Effector CD4-positive, alpha-beta T cell (primary cell): ENCODE measurements at regions not wholly inside any gene's neighbourhood (a gene's known extent, or its start where the extent isn't known, plus 50 kb on each side); places are given as distances from the start of the nearest gene placed in this dataset.
"Not testable (repeated sequence)": the region's sequence is repeated elsewhere in the genome, so short reads cannot be mapped to it uniquely, and the experiment has no call there.

Experiments used
- DNase-seq: peaks from one replicate; pipeline ENCODE4 v3.0.0-alpha.2; 2020

DNA sequence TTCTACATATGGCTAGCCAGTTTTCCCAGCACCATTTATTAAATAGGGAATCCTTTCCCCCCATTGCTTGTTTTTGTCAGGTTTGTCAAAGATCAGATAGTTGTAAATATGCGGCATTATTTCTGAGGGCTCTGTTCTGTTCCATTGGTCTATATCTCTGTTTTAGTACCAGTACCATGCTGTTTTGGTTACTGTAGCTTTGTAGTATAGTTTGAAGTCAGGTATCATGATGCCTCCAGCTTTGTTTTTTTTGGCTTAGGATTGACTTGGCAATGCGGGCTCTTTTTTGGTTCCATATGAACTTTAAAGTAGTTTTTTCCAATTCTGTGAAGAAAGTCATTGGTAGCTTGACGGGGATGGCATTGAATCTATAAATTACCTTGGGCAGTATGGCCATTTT is 60.0 kb upstream of the GPC3 start:
- not testable (repeated sequence) for DNase-seq

DNA sequence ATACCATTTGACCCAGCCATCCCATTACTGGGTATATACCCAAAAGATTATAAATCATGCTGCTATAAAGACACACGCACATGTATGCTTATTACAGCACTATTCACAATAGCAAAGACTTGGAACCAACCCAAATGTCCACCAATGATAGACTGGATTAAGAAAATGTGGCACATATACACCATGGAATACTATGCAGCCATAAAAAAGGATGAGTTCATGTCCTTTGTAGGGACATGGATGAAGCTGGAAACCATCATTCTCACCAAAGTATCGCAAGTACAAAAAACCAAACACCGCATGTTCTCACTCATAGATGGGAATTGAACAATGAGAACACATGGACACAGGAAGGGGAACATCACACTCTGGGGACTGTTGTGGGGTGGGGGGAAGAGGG is 81.7 kb upstream of the GPC3 start:
- DNase-seq = not testable (repeated sequence)

DNA sequence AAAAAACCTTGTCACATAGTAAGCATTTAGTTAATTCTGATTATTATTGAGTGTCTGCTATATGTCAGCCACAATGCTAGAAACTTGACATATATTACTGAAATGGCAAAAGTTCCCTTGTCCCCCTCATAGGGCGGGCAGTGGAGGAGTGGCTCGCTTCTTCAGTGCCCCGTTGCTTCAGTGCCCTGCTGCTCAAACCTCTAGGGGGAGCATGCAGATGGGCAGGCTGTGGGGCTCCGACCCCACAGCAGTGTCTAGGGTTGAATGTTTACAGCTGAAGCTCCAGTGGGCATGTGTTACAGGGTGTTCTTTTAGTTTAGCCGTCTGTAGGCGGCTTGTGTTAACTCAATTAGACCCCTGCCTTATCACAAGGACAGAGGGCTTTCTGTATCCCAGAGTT is 86.5 kb upstream of the GPC3 start:
- not testable (repeated sequence) for DNase-seq

DNA sequence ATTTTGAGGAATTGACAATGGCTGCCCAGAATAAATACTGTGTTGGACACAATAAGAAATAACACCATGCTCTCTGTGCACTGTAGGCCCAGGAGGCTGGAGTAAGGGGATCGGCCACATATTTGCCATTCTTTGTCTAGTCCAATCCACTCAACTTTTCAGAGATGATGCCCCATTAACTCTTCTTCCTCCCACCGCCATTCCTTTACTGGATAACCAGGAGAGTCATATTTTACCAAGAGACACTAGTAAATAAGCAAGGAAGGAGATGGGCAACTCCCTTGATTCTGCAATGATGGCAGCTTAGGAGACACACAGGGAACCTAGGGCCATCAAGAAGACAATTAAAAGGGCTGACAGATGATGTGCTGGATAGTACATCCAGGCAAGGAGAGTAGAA is 87.9 kb upstream of the GPC3 start:
- DNase-seq = no peak

DNA sequence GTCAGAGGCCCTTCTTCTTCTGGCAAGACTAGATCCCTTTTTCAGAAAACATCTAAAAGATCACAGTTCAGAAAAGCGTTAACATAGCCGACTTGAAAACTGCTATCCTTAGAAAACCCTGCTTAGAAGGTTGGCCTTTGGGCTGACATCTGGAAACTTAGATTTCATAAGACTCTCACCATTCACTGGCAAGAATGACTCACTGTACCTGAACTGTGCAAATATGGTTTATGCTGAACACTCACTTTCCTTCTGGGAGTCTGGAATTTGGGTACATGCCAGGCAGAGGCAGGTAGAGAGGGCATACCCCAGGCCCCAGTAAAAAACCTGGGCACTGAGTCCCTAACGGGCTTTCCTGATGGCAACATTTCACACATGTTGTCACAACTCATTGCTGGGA is 88.8 kb upstream of the GPC3 start:
- no peak for DNase-seq

DNA sequence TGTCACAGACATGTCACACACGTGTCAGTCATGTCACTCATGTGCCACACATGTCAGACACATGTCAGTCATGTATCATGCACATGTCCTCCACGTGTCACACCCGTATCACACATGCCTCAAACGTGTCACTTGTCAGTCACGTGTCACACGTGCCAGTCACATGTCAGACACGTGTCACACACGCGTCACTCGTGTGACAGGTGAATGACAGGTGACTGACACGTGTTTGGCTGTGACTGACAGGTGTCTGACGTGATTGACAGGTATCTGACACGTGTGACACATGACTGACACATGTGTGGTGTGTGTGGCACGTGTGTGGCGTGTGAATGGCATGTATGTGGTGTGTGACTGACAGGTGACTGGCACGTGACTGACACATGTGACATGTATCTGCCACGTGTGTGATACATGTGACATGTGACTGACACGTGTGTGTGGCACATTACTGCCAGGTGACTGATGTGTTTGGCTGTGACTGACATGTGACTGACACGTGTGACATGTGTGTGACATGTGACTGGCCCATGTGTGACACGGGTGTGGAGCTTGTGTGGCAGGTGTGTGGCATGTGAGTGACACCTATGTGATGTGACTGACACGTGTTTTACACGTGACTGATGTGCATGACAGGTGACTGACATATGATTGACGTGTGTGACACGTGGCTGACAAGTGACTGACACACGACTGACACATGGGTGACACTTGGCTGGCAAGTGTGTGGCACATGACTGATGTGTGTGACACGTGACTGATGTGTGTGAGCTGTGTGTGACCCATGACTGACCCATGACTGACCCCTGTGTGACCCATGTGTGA is 90.7 kb upstream of the GPC3 start:
- no peak for DNase-seq

DNA sequence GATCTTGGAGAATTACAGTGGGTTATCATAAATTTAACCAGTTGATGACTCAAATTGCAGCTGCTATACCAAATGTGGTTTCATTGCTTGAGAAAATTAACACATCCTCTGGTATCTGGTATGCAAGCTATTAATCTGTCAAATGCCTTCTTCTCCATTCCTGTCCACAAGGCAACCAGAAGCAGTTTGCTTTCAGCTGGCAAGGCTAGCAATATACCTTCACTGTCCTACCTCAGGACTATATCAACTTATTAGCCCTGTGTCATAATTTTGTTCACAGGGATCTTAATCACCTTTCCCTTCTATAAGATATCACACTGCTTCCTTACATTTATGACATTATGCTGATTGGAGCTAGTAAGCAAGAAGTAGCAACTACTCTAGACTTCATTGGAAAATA is 110.0 kb upstream of the GPC3 start:
- no peak for DNase-seq

DNA sequence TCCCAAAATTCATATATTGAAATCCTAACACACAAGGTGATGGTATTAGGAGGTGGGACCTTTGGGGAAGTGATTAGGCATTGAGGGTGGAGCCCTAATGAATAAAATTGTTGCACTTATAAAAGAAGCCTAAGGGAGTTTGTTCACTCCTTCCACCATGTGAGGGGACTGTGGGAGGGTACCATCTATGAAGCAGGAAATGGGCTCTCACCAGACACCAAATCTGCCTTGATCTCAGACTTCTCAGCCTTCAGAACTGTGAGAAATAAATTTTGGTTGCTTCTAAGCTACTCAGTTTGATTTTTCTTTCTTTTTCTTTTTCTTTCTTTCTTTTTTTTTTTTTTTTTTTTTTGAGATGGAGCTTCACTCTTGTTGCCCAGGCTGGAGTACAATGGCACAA is 116.2 kb upstream of the GPC3 start:
- no peak for DNase-seq

DNA sequence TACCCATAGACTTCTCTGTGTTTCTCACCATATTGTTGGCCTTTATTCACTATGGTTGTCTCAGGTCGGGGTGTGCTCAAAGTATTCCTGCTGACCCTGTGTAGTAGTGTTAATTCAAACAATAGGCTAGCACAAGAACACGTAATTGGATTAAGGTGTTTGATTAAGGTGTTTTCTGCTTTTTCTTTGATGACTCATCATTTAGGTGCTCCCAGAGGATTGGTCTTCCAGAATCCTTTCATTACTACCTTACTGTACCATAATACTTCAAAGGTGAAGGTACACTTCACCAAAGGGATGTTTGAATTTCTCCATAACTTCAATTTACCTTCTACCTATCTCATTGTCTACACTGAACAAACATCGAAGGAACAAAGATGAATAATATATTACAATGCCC is 121.7 kb upstream of the CCDC160 start:
- no peak for DNase-seq

DNA sequence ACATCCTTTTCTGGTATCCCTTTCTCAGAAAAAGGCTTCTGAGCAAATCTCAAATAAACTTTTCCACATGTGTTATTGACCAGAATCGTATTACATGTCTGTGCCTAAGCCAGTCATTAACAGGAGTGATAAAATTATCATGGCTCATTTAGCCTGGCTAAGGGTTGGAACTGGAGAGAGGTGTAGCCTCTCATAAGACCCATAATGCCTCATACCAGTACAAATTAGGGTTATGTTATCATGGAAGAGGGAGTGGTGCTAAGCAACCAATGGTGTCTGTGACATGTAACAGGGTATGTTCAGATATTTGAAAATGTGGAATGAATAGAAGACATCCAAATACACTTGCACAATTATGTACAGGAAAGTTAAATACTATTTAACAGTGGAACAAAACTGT is 99.6 kb upstream of the CCDC160 start:
- DNase-seq = no peak

DNA sequence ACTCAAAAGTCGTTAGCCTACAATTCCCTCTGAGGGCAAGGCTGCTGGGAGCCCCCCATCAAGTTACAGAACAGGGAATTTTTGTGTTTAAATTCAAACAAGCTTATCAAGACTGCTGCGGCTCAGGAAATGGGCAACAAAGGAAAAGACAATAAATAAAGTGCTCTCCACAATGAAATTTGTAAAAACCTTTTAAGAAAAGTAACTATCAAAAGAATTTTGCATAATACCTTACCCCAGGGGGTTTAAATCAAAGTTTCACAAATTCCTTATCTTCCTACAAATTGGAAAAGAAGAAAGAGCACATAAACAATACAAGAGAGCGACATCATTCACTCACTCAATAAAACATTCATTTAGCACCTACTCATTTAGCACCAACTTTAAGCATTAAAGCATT is 97.9 kb upstream of the CCDC160 start:
- no peak for DNase-seq

DNA sequence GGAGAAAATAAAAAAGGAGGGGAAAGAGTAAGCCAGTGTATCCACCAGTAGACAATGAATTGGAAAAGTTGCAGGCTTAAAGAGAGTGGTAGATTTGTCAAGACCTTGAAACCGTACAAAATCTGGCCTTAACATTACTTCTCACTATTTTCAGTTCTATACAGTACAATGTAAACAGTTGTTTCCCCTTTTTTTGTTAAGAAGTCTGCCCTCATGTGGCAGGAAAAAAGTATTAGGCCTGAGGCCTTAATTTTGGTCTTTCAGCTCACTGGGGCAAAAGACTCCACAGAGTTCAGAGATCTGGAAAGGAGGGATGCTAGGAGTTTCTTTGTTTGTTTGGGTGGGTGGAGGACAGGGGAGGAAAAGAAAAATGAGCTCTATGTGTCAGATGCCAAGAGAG is 92.8 kb upstream of the CCDC160 start:
- no peak for DNase-seq

DNA sequence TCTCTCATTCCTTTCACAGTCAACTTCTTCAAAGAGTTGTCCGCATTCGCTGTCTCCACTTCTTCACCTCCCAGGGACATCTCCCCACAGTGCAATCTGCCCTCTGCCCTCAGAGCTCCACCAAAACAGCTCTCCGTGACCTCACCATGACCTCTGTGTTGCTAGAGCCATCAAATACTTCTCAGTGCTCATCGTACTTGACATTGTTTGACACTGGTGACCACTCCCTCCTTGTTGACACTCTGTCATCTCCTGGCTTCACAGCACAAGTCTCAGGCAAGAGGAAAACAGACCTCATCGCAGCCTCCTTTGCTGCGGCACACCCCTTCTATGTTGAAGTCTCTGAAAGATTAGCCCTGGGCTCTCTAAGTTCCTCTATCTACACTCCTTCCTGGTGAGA is 90.5 kb upstream of the CCDC160 start:
- DNase-seq = no peak

DNA sequence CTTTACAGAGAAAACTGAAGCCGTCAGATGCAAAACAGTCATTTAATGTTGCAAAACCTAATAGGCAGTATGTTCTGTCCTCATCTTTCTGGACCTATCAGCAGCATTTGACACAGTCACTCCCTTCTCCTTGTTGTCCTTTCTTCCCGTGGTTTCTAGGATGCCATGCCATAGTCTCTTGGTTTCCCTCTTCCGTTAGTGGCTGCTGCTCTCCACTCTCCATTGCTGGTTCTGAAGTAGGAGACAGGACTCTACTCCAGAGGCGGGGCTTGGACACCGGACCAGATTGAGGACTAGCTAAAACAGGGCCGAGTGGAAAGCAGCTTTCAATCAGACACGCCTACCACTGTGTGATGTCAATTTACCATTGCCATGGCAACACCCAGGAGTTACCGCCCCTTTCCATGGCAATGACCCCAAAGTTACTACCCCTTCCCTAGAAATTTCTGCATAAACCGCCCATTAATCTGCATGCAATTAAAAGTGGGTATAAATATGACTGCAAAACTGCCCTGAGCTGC is 88.8 kb upstream of the CCDC160 start:
- DNase-seq = no peak

DNA sequence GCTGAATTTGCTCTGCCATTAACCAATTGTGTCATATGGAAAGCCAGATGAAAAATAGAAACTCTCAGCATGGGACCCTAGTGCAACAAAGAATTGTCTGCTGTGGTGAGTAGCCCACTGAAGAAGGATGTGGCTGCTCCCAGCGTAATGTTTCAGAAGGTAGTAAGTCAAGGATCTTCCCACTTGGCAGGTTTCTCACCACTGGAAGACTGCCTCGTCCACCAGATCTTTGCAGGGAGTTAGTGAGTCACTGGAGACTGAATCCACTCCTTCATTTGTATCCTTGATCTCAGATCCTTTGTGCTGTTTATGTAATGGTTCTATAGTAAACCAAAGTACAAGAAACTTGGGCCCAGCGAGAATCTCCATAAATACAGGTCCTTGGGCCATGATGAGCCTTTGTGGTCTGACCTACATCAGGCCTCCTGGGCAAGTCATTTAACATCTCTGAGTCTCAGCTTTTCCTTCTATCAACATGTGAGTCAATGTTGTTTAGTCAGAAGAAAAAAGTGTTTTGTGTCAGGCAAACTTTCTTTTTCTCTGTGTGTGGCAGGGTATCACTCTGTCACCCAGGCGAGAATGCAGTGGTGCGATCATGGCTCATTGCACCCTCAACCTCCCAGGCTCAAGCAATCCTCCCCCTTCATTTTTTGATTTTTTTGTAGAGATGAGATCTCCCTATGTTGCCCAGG is 78.0 kb upstream of the CCDC160 start:
- DNase-seq = no peak

DNA sequence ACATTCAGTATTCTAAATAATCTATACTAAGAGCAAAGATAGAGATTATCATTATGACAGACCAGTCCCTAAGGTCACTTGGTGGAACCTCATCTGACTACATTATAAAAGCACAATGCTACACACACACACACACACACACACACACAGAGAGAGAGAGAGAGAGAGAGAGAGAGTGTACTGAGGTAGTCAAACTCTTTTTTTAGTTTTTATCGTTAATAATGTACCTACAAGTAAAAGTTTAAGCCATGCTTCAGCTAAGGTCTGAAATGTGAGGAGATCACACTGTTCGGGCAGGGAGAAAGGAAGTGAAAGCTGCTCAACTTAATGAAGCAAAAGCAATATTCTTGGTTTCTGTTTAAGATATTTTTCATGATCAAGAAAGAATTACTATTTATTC is 75.8 kb upstream of the CCDC160 start:
- DNase-seq = no peak

DNA sequence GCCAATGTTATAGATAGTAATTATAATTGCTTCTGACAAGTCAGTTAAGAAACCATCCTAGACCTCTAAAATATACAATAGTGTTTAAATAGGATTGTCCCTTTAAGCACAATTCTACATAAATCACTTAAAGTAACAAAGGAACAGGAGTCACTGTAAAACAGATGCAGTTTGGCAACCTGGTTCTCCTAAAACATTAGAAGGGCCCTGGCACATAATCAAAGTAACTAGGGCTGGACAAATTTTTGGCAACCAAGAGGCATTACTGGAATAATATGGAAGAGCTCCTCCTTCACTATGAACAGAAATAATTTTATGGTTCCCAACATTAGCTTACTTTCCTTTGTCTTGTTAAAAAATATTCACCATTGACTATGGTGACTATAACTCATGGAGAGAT is 75.0 kb upstream of the CCDC160 start:
- DNase-seq = no peak

DNA sequence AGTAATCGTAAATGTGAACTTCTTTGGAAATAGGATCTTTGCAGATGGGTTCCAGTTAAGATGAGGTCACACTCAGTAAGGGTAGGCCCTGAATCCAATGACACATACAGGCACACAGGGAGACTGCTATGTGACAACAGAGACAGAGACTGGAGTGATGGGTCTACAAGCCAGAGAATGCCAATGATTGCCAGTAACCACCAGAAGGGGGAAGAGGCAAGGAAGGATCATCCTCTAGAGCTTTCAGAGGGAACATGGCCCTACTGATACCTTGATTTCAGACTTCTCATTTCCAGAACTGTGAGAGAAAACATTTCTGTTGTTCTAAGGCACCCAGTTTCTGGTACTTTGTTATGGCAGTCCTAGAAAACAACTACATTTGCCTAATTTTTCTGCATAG is 73.1 kb upstream of the CCDC160 start:
- DNase-seq = no peak

DNA sequence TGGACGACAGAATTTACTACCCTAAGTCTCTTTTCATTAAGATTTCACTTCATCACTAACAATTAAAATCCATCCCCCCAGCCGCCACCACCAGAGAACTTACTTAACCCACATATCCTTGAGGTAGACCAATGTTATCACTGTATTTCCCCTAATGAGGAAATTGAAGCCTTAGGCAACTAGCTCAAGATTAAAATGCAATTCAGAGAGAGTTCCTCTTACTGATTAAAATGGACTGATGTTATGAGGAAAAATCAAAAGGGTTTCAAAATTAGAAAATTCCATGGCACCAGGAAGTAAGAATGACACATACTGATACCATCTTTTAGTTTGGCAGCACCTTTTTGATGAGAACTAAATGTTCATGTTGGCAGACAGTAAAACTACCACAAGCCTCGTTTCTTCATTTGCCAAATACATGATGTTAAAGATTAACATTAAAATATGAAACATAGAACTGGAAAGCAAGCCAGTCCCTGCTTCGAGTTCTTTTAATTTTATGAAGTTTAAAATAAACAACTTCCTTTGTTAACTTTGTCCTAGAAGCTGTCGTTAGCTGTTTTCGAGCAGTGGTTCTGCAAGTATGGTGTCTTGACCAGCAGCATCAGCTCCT is 69.3 kb upstream of the CCDC160 start:
- no peak for DNase-seq

DNA sequence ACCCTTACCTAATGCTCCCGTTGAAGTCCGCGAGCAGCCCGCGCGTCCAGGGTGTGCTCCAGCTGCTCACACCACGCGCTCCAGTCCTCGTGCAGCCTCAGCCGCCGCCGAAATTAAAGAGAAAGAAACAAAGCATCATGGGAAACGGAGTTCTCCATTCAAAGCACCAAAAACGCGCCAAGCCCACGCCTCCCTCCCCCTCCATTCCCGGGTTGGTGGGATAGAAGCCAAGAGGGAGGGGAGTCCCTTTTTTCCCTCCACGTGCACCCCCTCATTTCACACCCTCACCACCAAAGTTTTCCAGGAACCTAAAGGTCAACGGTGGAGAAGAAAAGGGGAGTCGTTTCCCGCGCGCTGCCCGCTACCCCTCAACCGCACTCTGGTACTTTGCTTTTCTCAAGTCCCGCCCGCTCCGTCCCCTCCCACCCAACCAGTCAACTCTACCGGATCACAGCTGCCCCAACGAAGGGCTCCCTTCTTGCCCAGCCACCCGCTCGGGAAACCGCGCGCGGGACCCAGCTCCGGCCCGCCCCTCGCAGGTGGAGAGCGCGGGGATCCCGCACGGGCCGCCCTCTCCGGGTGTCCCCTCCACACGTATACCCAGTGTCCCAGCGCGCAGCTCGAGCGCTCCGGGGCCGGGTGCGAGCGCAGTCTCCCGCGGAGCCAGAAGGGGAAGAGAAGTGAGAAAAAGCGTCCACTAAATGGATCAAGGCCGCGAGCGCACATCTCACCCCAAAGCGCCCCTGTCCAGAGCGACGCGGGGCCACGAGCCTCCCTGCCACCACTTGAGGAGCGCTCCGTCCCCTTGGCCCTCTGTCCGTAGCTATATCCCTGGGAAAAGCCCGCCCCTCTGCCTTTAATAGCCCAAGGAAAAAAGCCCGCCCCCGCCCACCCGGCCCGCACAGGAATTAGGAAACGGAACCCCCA is 65.1 kb upstream of the CCDC160 start:
- no peak for DNase-seq

DNA sequence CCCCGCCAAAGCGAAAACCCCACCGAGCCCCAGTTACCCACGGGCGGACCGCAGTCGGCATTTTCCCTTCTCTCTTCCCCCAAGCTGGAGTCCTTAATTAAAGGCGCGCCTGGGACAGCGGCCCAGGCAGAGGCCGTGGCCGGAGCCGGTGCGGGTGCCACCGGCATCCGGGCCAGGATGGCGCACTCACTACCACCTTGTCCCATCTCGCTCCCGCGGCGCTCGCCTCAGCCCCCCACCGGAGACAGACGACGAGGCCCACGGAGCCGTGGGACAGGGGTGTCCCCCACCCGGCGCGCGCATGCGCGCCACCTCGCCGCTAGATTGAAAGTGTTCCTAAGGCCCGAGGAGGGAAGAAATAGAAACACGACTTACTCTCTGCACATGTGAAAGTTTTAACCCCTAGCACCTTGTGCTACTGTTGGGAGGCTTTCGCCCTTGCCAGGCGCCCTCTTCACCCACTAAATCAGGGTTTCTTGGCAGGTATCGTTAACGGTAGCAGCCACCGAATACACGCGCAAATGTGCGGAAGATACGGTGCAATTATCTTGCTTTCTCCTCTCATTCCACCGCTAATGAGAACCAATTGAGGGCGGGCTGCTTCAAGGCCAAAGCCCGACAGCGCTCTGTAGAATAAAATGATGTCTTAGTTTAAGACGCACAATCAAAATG is 64.3 kb upstream of the CCDC160 start:
- DNase-seq = no peak
